Heart left ventricle (tissue), 13 donors: ENCODE measurements at regions not wholly inside any gene's neighbourhood (a gene's known extent, or its start where the extent isn't known, plus 50 kb on each side); places are given as distances from the start of the nearest gene placed in this dataset.

Source experiments
- CTCF ChIP-seq, 12 donors: fragments of 200-600 bp; sonication (generic) in 4 of 12; IDR thresholded peaks; one replicate each; pipeline versions ENCODE4 v1.5.0 to v1.8.0; 2018 to 2022; ENCODE audit warnings: antibody characterized with exemption in 12 of 12, mild to moderate bottlenecking in 5 of 12
- POLR2A ChIP-seq, 2 donors: fragments of 450-650 bp; IDR thresholded peaks; one replicate each; pipeline ENCODE4 v1.6.1; 2017; ENCODE audit warnings: antibody characterized with exemption in 2 of 2, mild to moderate bottlenecking in 2 of 2, moderate library complexity in 2 of 2
- donor health status: ischemic (EF 13 %, LVEDD 7.1; RV severe dilation, severe dysfunction).
- donor health status: DM: no; HTN: yes; CAD: no.
- donor health status: DM: no; HTN: no; CAD: no.
- donor health status: ischemic (EF 25% LVEDD 6.9; RV normal size, moderate dysfunction).
- donor health status: ischemic (EF 25% LVEDD 5.7; RV mildly dilated, moderate dysfunction).
- donor health status: ischemic (EF 35%, LVEDD 5.7; RV mildly dilated, moderate dysfunction).
- donor health status: nonischemic (EF 11% LVEDD 7.7; RV severe dilation, severe dysfunction).
- donor health status: DM: yes; HTN: yes; CAD: no.
- donor health status: PGD.
- donor health status: ischemic (EF 29% LVEDD 5.4; RV normal size, mild dysfunction).
- donor health status: nonischemic (EF 23%, LVEDD 6.1; RV moderate dilation, normal function).

DNA sequence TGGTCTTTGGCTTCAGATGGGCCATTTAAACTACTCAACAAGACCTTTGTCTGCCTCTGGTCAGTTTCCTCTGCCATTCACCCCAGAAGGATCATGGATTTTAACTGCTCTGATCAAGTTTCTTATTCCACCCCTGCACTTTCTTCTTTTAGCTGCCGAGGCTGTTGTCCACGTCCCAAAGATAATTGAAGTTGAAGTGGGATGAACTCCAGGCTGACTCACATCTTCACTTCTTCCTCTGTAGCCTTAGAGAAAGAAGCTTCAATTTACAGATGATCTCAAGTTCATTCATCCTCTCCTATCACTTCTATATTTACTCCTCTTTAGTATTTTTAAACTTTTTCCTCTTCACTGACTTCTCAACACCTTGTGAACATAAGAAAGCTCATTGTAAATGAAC is 651.6 kb downstream of the UTRN start:
- no peak for TF ChIP-seq CTCF (IDR thresholded peaks at IDR 0.05)
- no peak for TF ChIP-seq POLR2A (IDR thresholded peaks at IDR 0.05)
